ENCODE measurements at regions not wholly inside any gene's neighbourhood (a gene's known extent, or its start where the extent isn't known, plus 50 kb on each side); places are given as distances from the start of the nearest gene placed in this dataset.

GRCh38 chr9:24382566-24382965, 163.1 kb downstream of the IZUMO3 start:
- TF ChIP-seq, protein P1, sequence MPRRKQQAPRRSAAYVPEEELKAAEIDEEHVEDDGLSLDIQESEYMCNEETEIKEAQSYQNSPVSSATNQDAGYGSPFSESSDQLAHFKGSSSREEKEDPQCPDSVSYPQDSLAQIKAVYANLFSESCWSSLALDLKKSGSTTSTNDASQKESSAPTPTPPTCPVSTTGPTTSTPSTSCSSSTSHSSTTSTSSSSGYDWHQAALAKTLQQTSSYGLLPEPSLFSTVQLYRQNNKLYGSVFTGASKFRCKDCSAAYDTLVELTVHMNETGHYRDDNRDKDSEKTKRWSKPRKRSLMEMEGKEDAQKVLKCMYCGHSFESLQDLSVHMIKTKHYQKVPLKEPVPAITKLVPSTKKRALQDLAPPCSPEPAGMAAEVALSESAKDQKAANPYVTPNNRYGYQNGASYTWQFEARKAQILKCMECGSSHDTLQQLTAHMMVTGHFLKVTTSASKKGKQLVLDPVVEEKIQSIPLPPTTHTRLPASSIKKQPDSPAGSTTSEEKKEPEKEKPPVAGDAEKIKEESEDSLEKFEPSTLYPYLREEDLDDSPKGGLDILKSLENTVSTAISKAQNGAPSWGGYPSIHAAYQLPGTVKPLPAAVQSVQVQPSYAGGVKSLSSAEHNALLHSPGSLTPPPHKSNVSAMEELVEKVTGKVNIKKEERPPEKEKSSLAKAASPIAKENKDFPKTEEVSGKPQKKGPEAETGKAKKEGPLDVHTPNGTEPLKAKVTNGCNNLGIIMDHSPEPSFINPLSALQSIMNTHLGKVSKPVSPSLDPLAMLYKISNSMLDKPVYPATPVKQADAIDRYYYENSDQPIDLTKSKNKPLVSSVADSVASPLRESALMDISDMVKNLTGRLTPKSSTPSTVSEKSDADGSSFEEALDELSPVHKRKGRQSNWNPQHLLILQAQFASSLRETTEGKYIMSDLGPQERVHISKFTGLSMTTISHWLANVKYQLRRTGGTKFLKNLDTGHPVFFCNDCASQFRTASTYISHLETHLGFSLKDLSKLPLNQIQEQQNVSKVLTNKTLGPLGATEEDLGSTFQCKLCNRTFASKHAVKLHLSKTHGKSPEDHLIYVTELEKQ (tag by site-specific recombination; IDR thresholded peaks at IDR 0.05; ENCODE audit: borderline replicate concordance), result no peak
- TF ChIP-seq CTCF (tag by site-specific recombination; IDR thresholded peaks at IDR 0.05) (no peak), ATF2 (tag by site-specific recombination; IDR thresholded peaks at IDR 0.05; ENCODE audit: low read depth) (no peak), GLIS1 (tag by site-specific recombination; IDR thresholded peaks at IDR 0.05) (no peak), SP3 (tag by site-specific recombination; IDR thresholded peaks at IDR 0.05) (no peak), ZBTB17 (tag by site-specific recombination; IDR thresholded peaks at IDR 0.05) (no peak), ZNF513 (tag by site-specific recombination; IDR thresholded peaks at IDR 0.05) (no peak), ZNF121 (tag by site-specific recombination; IDR thresholded peaks at IDR 0.05) (no peak)
